ENCODE measurements at regions not wholly inside any gene's neighbourhood (a gene's known extent, or its start where the extent isn't known, plus 50 kb on each side); places are given as distances from the start of the nearest gene placed in this dataset.

- H3K9me3 ChIP-seq (ENCODE audit: control insufficient read depth in 4 of 4, low read length in 3 of 4), result no peaks in the 10 kb centered on the region
- no peaks in the 10 kb centered on the region for H3K4me1 ChIP-seq (ENCODE audit: control insufficient read depth in 4 of 4, insufficient read depth in 4 of 4, low read length in 3 of 4)
- DNase-seq (ENCODE audit: low spot score), result no peak
- no peaks in the 10 kb centered on the region for H3K27me3 ChIP-seq (ENCODE audit: control insufficient read depth in 4 of 4, insufficient read depth in 4 of 4, low read length in 3 of 4)
- no peak overlapping the region for H3K27ac ChIP-seq (ENCODE audit: low read depth in 1 of 2, low read length in 2 of 2)
- no peak overlapping the region for H3K4me3 ChIP-seq (ENCODE audit: low read depth in 1 of 3, low read length in 3 of 3)
- H3K36me3 ChIP-seq (ENCODE audit: control insufficient read depth in 4 of 4, insufficient read depth in 3 of 4, low read depth in 1 of 4, low read length in 3 of 4), result no peaks in the 10 kb centered on the region
- no peak overlapping the region for H3K9ac ChIP-seq (ENCODE audit: low read depth in 1 of 2, low read length in 2 of 2)
- WGBS, result 84% methylated on average over 4 of the region's 4 CpGs
- no peak for TF ChIP-seq NR2F2 (IDR thresholded peaks at IDR 0.05)
- no peak for TF ChIP-seq FOXA2 (IDR thresholded peaks at IDR 0.05)
- TF ChIP-seq HNF4A (conservative IDR thresholded peaks at IDR 0.05), result no peak
- TF ChIP-seq SP1 (IDR thresholded peaks at IDR 0.05), result no peak
- no peak for TF ChIP-seq FOXA1 (IDR thresholded peaks at IDR 0.05)
- TF ChIP-seq YY1 (IDR thresholded peaks at IDR 0.05), result no peak
- TF ChIP-seq CTCF (IDR thresholded peaks at IDR 0.05; ENCODE audit: low read depth, low read length, missing input control), result no peak
- TF ChIP-seq HNF4G (IDR thresholded peaks at IDR 0.05), result no peak
- no peak for TF ChIP-seq MAX (IDR thresholded peaks at IDR 0.05)
Measured at GRCh38 chr18:39172695-39173421, 1607.3 kb upstream of the CELF4 start.

DNA sequence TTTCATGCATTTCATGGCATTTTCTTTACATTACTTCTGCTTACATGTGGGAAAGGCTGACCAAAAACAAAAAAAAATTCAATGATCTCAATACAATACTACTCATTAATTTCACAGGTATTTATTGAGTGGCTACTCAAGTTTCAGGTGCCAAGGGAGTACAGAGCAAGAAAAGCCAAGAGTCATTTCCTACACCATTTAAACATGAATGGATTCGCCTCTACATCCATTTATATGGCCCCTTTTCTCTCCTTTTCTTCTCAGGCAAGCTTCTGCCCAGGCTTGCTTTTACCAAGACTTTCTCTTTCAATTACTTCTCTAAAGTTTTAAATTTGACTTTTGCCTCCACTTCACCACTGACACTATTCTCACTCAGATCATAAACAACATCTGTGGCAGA lies 1603.1 kb upstream of the CELF4 start:
- DNase-seq (ENCODE audit: low spot score), result no peak
- TF ChIP-seq, protein P1, sequence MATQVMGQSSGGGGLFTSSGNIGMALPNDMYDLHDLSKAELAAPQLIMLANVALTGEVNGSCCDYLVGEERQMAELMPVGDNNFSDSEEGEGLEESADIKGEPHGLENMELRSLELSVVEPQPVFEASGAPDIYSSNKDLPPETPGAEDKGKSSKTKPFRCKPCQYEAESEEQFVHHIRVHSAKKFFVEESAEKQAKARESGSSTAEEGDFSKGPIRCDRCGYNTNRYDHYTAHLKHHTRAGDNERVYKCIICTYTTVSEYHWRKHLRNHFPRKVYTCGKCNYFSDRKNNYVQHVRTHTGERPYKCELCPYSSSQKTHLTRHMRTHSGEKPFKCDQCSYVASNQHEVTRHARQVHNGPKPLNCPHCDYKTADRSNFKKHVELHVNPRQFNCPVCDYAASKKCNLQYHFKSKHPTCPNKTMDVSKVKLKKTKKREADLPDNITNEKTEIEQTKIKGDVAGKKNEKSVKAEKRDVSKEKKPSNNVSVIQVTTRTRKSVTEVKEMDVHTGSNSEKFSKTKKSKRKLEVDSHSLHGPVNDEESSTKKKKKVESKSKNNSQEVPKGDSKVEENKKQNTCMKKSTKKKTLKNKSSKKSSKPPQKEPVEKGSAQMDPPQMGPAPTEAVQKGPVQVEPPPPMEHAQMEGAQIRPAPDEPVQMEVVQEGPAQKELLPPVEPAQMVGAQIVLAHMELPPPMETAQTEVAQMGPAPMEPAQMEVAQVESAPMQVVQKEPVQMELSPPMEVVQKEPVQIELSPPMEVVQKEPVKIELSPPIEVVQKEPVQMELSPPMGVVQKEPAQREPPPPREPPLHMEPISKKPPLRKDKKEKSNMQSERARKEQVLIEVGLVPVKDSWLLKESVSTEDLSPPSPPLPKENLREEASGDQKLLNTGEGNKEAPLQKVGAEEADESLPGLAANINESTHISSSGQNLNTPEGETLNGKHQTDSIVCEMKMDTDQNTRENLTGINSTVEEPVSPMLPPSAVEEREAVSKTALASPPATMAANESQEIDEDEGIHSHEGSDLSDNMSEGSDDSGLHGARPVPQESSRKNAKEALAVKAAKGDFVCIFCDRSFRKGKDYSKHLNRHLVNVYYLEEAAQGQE (IDR thresholded peaks at IDR 0.05), result no peak
- TF ChIP-seq HNF4A (conservative IDR thresholded peaks at IDR 0.05) (no peak), TAF1 (conservative IDR thresholded peaks at IDR 0.05) (no peak), HNF4G (IDR thresholded peaks at IDR 0.05) (no peak), RXRA (IDR thresholded peaks at IDR 0.05) (no peak), NR2F2 (IDR thresholded peaks at IDR 0.05) (no peak), CTCF (IDR thresholded peaks at IDR 0.05; ENCODE audit: low read depth, low read length, missing input control) (no peak), RAD21 (IDR thresholded peaks at IDR 0.05) (no peak), MAX (IDR thresholded peaks at IDR 0.05) (no peak), FOXA2 (IDR thresholded peaks at IDR 0.05) (no peak), YY1 (IDR thresholded peaks at IDR 0.05) (no peak), EGR1 (IDR thresholded peaks at IDR 0.05; ENCODE audit: low read depth in 2 of 2) (no peak), FOXA1 (IDR thresholded peaks at IDR 0.05) (no peak)
- TF ChIP-seq, protein P2, sequence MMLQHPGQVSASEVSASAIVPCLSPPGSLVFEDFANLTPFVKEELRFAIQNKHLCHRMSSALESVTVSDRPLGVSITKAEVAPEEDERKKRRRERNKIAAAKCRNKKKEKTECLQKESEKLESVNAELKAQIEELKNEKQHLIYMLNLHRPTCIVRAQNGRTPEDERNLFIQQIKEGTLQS (IDR thresholded peaks at IDR 0.05), result no peak
- TF ChIP-seq, protein P3, sequence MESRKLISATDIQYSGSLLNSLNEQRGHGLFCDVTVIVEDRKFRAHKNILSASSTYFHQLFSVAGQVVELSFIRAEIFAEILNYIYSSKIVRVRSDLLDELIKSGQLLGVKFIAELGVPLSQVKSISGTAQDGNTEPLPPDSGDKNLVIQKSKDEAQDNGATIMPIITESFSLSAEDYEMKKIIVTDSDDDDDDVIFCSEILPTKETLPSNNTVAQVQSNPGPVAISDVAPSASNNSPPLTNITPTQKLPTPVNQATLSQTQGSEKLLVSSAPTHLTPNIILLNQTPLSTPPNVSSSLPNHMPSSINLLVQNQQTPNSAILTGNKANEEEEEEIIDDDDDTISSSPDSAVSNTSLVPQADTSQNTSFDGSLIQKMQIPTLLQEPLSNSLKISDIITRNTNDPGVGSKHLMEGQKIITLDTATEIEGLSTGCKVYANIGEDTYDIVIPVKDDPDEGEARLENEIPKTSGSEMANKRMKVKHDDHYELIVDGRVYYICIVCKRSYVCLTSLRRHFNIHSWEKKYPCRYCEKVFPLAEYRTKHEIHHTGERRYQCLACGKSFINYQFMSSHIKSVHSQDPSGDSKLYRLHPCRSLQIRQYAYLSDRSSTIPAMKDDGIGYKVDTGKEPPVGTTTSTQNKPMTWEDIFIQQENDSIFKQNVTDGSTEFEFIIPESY (IDR thresholded peaks at IDR 0.05), result no peak
- no peak overlapping the region for H3K9ac ChIP-seq (ENCODE audit: low read depth in 1 of 2, low read length in 2 of 2)
- H3K36me3 ChIP-seq (ENCODE audit: control insufficient read depth in 4 of 4, insufficient read depth in 3 of 4, low read depth in 1 of 4, low read length in 3 of 4), result no peaks in the 10 kb centered on the region
- no peaks in the 10 kb centered on the region for H3K9me3 ChIP-seq (ENCODE audit: control insufficient read depth in 4 of 4, low read length in 3 of 4)
- WGBS, result 81% methylated on average over 1 of the region's 1 CpG
- no peaks in the 10 kb centered on the region for H3K27me3 ChIP-seq (ENCODE audit: control insufficient read depth in 4 of 4, insufficient read depth in 4 of 4, low read length in 3 of 4)
- H3K4me3 ChIP-seq (ENCODE audit: low read depth in 1 of 3, low read length in 3 of 3), result no peak overlapping the region
- no peaks in the 10 kb centered on the region for H3K4me1 ChIP-seq (ENCODE audit: control insufficient read depth in 4 of 4, insufficient read depth in 4 of 4, low read length in 3 of 4)
- no peak overlapping the region for H3K27ac ChIP-seq (ENCODE audit: low read depth in 1 of 2, low read length in 2 of 2)

Measured in liver (tissue), 8 donors.